Breast epithelium (tissue), 4 donors: ENCODE measurements at regions not wholly inside any gene's neighbourhood (a gene's known extent, or its start where the extent isn't known, plus 50 kb on each side); places are given as distances from the start of the nearest gene placed in this dataset.
"Not testable (repeated sequence)": the region's sequence is repeated elsewhere in the genome, so short reads cannot be mapped to it uniquely, and the experiment has no call there.

Source experiments
- DNase-seq, 2 donors: peaks; one replicate each; pipeline ENCODE4 v3.0.0-alpha.2; 2019; ENCODE audit warnings: low spot score in 2 of 2
- H3K27ac ChIP-seq, 2 donors: fragments of 200-600 bp; sonication (generic) in 1 of 2; one replicate each; pipeline ENCODE4 v1.5.1; 2016 to 2019; ENCODE audit warnings: mild to moderate bottlenecking in 1 of 2
- H3K27me3 ChIP-seq, 2 donors: fragments of 200-600 bp; sonication (generic) in 1 of 2; one replicate each; pipeline versions ENCODE4 v1.5.1 to v1.6.0; 2017 to 2019; ENCODE audit warnings: control low read depth in 1 of 2, mild to moderate bottlenecking in 1 of 2
- H3K36me3 ChIP-seq: fragments of 200-600 bp; one replicate; pipeline ENCODE4 v1.5.1; 2019
- H3K4me1 ChIP-seq, 2 donors: fragments of 200-600 bp; sonication (generic); one replicate each; pipeline ENCODE4 v1.5.1; 2016 to 2019; ENCODE audit warnings: control low read depth in 1 of 2
- H3K4me3 ChIP-seq, 3 donors: fragments of 200-600 bp; sonication (generic); 1 replicate in 2 of 3; 2 replicates in 1 of 3; pipeline ENCODE4 v1.5.1; 2016 to 2019; ENCODE audit warnings: mild to moderate bottlenecking in 3 of 3, moderate library complexity in 2 of 3
- H3K9me3 ChIP-seq, 2 donors: fragments of 200-600 bp; sonication (generic) in 1 of 2; one replicate each; pipeline ENCODE4 v1.5.1; 2016 to 2019; ENCODE audit warnings: control low read depth in 1 of 2
- POLR2A ChIP-seq: fragments of 450-650 bp; IDR thresholded peaks from one replicate; pipeline ENCODE4 v1.6.1; 2016; ENCODE audit warnings: antibody characterized with exemption, mild to moderate bottlenecking, moderate library complexity
- POLR2AphosphoS5 ChIP-seq, 3 donors: sonication (generic); formaldehyde crosslinking; IDR thresholded peaks; one replicate each; pipeline ENCODE4 v1.6.1; 2017; ENCODE audit warnings: antibody characterized with exemption in 3 of 3
- intact Hi-C: fragments of 100-400 bp; cut with DNase I; formaldehyde crosslinking; loops from one replicate; pipeline ENCODE4 v1.15.1; 2023; ENCODE audit warnings: low total_unique reads
- TF ChIP-seq, protein P1 (sequence below), 3 donors: fragments of 450-650 bp; IDR thresholded peaks; one replicate each; pipeline ENCODE4 v1.5.1; 2016 to 2017; ENCODE audit warnings: antibody characterized with exemption in 3 of 3, mild to moderate bottlenecking in 3 of 3, moderate library complexity in 3 of 3

DNA sequence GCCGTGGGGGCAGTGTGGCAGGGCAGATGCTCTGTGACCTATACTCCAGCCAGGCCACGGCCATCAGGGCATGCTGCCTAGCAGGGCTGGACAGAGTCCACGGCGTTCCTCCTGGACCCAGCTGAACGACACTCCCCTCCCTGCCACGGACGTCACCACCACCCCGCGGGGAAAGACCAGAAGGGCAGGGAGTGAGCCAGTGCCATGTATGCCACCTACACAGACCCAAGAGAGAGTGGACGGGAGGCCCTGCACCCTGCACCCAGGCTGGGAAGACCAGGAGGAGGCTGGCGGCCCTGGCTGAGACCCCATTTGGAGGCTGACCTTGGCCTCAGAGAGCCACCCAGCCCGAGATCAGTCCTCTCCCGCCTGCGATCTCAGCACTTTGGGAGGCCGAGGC, 101.9 kb downstream of the FAM53A start:
- intact Hi-C loops, result no loop called here
- Histone ChIP-seq H3K27me3 (no peaks in the 10 kb centered on the region), H3K9me3 (no peaks in the 10 kb centered on the region), H3K27ac (no peak overlapping the region), H3K4me3 (no peak overlapping the region), H3K4me1 (no peaks in the 10 kb centered on the region), H3K36me3 (no peaks in the 10 kb centered on the region)
- DNase-seq, result no peak
- TF ChIP-seq, protein P1, sequence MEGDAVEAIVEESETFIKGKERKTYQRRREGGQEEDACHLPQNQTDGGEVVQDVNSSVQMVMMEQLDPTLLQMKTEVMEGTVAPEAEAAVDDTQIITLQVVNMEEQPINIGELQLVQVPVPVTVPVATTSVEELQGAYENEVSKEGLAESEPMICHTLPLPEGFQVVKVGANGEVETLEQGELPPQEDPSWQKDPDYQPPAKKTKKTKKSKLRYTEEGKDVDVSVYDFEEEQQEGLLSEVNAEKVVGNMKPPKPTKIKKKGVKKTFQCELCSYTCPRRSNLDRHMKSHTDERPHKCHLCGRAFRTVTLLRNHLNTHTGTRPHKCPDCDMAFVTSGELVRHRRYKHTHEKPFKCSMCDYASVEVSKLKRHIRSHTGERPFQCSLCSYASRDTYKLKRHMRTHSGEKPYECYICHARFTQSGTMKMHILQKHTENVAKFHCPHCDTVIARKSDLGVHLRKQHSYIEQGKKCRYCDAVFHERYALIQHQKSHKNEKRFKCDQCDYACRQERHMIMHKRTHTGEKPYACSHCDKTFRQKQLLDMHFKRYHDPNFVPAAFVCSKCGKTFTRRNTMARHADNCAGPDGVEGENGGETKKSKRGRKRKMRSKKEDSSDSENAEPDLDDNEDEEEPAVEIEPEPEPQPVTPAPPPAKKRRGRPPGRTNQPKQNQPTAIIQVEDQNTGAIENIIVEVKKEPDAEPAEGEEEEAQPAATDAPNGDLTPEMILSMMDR (IDR thresholded peaks at IDR 0.05), result no peak
- no peak for TF ChIP-seq POLR2A
- no peak for TF ChIP-seq POLR2AphosphoS5 (IDR thresholded peaks at IDR 0.05)

DNA sequence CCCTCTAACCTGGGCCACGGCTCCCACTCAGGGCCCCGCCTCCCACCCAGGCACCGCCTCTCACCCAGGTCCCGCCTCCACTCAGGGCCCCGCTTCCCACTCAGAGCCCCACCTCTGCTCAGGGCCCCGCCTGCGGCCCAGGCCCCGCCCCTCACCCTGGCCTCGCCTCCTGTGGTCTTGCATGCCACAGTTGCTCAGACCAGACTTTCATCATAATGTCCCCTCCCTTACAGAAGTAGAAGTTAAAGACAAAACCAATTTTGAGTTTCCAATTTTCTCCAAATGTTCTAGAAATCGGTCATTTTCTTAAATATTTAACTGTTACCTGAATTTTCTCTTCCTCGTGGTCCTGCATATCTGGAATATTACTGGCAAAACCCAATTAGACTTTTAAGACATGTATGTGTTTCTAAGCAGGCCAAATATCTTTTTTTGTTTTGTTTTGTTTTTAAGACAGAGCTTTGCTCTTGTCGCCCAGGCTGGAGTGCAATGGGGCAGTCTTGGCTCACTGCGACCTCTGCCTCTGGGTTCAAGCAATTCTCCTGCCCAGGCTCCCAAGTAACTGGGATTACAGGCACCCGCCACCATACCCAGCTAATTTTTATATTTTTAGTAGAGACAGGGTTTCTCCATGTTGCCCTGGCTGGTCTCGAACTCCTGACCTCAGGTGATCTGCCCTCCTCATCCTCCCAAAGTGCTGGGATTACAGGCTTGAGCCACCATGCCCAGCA, 102.8 kb downstream of the FAM53A start:
- H3K4me3 ChIP-seq, H3K9me3 ChIP-seq, H3K36me3 ChIP-seq, H3K4me1 ChIP-seq, H3K27me3 ChIP-seq, intact Hi-C loops: not testable (repeated sequence)
- H3K27ac ChIP-seq, result peak overlapping the region in 1 of 2 donors; percentile 53
- peak; percentile 76 to 91 for DNase-seq

DNA sequence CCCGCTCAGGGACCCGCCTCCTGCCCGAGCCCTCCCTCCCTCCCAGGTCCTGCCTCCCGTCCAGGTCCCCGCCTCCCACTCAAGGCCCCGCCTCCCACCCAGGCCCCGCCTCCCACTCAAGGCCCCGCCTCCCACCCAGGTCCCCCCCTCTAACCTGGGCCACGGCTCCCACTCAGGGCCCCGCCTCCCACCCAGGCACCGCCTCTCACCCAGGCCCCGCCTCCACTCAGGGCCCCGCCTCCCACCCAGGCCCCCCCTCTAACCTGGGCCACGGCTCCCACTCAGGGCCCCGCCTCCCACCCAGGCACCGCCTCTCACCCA, 103.5 kb downstream of the FAM53A start:
- peak in 1 of 2 donors; percentile 88 for DNase-seq
- peak overlapping the region; percentile 72 for H3K27ac ChIP-seq
- peak overlapping the region; percentile 64 to 85 (median 69) for H3K4me3 ChIP-seq
- H3K27me3 ChIP-seq, H3K36me3 ChIP-seq, intact Hi-C loops, H3K9me3 ChIP-seq, H3K4me1 ChIP-seq: not testable (repeated sequence)

DNA sequence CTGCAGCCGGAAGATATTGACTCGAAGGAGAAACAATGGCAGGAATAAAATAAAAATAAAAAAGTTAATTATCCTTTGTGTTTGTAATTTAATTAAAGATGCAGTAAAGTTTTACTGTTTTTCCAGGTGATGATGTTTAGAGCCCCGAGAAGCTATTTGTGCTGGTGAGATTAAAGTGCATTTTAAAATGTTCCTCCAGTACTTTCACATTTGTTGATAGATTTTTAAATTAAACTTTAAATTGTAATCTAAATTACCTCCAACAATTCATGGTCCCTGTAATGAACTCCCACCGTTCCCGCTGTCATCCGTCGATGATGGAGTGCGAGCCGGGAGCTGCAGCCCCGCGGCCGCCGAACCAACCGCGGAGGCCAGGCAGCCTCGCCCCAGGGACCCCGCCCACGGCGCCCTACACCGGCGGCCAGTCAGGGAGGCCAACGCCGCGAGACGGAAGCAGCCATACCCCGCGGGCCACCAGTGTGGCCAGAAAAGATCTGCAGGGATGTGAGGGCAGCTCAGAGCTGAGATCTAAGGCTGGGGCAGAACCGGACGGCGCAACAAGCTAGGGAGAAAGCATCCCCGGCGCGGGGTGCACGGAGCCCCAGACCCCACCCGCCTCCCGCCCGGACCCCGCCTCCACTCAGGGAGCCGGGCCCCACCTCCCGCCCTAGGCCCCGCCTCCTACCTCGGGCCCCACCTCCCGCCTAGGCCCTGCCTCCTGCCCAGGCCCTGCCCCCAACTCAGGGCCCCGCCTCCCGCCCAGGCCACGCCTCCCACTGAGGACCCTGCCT, 104.0 kb downstream of the FAM53A start:
- Histone ChIP-seq H3K4me1 (no peaks in the 10 kb centered on the region), H3K27ac (peak overlapping the region; percentile 72 to 88), H3K27me3 (no peaks in the 10 kb centered on the region), H3K36me3 (no peaks in the 10 kb centered on the region), H3K4me3 (peak overlapping the region; percentile 64 to 85 (median 69)), H3K9me3 (no peaks in the 10 kb centered on the region)
- TF ChIP-seq POLR2AphosphoS5 (IDR thresholded peaks at IDR 0.05), result peak; percentile 40 to 55 (median 45)
- TF ChIP-seq, protein P1 (IDR thresholded peaks at IDR 0.05), result no peak
- peak; percentile 26 for TF ChIP-seq POLR2A
- peak in 1 of 2 donors; percentile 88 for DNase-seq
- intact Hi-C loops, result no loop called here

DNA sequence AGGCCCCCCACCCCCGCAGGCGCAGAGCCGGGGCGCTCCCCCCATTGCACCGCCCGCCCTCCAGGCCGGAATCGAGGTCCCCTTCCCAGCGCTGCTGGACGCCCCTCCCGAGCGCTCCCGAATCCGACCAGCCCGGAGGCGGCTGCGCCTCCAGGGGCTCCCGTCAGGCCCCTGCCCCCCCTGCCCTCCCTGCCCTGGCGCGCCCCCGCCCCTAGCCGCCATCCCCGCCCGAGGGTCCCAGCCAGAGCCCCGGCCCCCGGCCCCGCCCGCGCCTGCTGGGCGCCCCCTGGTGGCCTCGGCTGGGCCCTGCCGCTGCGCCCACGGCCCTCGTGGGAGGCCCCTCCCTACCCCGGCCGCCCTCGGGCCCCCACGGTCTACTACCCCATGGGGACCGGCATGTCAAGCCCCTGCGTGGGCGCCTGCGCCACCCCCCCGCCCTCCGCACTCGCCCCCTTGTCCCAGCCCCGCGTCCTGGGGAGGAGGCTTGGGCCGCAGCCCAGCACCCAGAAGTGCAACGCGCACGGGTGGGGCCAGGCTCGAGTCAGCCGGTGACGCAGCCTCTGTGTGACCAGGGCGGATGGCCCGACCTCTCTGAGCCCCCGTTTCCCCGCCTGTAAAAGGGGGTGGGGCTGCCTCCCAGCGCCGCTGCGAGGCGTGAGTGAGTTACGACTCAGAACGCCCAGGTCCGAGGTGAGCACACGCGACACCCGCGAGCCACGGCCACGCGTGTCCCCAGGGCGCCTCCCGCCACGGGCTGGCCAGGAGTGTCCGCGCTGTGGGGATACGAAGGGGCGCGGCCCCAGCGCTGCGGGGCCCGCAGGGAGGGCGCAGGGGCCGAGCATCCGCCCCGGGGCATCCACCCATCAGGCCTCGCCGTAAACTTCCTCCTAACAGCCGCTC, 104.9 kb downstream of the FAM53A start:
- H3K27me3 ChIP-seq, result no peaks in the 10 kb centered on the region
- H3K4me3 ChIP-seq, result peak overlapping the region; percentile 64 to 85 (median 69)
- intact Hi-C loops, result no loop called here
- H3K9me3 ChIP-seq, result no peaks in the 10 kb centered on the region
- H3K36me3 ChIP-seq, result no peaks in the 10 kb centered on the region
- no peaks in the 10 kb centered on the region for H3K4me1 ChIP-seq
- peak in 1 of 2 donors; percentile 58 for DNase-seq
- H3K27ac ChIP-seq, result peak overlapping the region; percentile 72 to 88
- TF ChIP-seq, protein P1 (IDR thresholded peaks at IDR 0.05), result peak in 1 of 3 donors; percentile 25
- TF ChIP-seq POLR2A (no peak), POLR2AphosphoS5 (IDR thresholded peaks at IDR 0.05) (peak in 1 of 3 donors; percentile 53)
